Brain pericyte (primary cell): ENCODE measurements at regions not wholly inside any gene's neighbourhood (a gene's known extent, or its start where the extent isn't known, plus 50 kb on each side); places are given as distances from the start of the nearest gene placed in this dataset.
"Not testable (repeated sequence)": the region's sequence is repeated elsewhere in the genome, so short reads cannot be mapped to it uniquely, and the experiment has no call there.

Experiments
- DNase-seq: peaks from one replicate; pipeline ENCODE4 v3.0.0-alpha.2; 2012; ENCODE audit warnings: low read depth, low spot score

DNA sequence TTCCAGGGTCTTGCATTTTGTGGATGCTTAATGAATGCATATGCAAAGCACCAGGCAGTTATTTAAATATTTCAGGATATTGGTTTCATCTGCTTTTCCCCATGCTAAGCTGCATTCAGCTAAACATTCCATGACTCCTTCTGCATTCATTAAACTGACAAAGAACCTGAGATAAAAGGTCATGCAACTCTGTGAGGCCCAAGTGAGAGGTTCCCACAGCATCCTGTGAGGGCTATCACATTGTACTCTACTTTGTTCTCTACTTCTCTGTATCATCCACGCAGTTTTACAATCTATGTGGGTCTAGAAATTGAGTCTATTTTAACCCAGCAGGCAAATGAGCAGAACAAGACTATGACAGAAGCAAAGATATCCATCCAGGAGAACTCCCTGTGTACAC, 86.4 kb upstream of the PRSS16 start:
- no peak for DNase-seq

DNA sequence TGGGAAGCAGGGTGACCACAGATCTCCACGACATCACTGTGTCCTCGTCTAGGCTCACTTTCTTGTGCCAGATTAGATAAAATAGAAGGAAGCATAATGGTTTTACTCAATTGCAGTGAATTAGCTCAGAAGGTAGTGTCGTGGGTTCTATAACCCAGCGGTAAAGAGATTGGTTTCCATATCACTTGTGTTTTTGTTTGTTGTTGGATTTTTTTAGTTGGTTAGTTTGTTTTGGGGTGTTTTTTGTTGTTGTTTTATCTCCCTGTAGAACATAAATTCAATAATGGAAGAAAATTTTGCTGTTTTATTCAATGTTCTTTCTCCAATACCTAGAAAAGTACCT, 85.9 kb upstream of the PRSS16 start:
- DNase-seq = no peak

DNA sequence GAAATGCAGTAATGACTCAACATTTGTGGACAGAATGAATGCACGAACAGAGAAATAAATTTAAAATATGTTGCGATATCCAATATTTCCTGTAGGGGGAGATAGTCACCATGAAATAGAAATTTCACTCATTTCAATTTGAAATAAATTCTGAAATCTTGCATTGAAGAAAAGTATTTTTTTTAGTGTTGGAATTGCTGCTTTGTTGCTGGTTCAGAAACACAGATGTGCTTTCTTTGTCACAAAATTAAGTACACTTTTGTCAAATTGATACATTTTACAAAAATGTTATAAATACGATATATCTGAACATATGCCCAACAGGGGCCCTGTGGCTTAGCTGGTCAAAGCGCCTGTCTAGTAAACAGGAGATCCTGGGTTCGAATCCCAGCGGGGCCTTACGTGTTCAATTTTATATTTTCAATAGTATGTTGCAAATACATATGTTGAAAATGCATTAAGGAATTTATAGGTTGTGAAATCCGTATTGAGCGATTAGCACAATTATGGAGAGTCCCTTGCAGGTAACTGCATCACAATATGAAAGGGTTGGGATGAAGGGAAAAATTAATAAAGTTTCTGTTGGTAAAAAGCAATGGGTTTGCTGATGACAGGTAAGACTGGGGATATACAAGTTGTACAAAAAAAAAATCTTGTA, 85.4 kb upstream of the PRSS16 start:
- DNase-seq = no peak

DNA sequence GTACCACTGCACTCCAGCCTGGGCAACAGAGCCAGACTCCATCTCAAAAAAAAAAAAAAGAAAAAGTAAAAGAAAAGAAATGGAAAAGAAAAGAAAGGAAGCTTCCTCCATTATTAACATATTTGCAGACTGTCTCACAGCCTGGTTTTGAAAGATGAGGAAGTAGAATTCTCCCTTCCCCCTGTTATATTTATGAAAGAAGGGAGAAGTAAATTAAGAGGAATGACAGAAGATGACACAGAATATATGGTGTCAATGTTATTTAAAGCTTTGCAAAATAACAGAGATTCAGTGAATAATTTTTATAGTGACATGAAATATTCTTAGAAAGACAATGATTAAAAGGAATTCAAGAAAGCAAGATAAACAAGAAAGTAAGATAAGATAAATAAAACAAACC, 83.7 kb upstream of the PRSS16 start:
- DNase-seq = no peak

GRCh38 chr6:27168108-27168507, 79.4 kb upstream of the PRSS16 start:
- DNase-seq = no peak

DNA sequence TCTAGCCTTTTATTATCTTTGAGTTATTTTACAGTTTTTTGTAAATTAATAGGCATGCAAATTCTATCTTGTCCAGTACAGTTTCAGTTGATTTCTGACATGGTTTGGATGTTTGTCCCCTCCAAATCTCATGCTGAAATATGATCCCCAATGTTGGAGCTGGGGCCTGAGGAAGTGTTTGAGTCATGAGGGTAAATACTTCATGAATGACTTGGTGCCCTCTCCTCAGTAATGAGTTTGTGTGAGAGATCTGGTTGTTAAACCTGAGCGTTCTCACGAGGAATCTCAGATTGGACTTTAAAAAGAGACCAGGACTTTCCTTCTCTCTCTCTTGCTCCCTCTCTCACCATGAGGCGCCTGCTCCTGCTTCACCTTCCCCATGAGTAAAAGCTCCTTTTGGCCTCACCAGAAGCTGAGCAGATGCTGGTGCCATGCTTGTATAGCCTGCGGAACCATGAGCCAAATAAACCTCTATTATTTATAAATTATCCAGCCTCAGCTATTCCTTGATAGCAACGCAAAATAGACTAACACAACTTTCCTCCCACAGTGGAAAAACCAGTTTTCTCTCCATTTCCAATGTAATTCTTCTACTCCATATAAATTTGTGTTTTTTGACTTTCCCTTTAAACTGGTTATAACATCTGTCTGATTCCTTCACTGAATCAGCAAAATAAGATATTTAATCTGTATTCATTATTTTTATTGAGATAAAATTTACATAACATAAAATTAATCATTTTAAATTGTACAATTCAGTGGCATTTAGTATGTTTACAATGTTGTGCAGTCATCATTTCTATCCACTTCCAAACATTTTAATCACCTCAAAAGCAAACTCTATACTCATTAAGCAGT, 78.7 kb upstream of the PRSS16 start:
- DNase-seq = no peak

- not testable (repeated sequence) for DNase-seq
These were observed 74.8 kb upstream of the PRSS16 start for GRCh38 chr6:27172524-27173231.

- DNase-seq = not testable (repeated sequence)
These were observed 74.3 kb upstream of the PRSS16 start for GRCh38 chr6:27173232-27173601.

GRCh38 chr6:27174958-27175357, 72.5 kb upstream of the PRSS16 start:
- no peak for DNase-seq

GRCh38 chr6:27176096-27176495, 71.4 kb upstream of the PRSS16 start:
- DNase-seq = no peak

DNA sequence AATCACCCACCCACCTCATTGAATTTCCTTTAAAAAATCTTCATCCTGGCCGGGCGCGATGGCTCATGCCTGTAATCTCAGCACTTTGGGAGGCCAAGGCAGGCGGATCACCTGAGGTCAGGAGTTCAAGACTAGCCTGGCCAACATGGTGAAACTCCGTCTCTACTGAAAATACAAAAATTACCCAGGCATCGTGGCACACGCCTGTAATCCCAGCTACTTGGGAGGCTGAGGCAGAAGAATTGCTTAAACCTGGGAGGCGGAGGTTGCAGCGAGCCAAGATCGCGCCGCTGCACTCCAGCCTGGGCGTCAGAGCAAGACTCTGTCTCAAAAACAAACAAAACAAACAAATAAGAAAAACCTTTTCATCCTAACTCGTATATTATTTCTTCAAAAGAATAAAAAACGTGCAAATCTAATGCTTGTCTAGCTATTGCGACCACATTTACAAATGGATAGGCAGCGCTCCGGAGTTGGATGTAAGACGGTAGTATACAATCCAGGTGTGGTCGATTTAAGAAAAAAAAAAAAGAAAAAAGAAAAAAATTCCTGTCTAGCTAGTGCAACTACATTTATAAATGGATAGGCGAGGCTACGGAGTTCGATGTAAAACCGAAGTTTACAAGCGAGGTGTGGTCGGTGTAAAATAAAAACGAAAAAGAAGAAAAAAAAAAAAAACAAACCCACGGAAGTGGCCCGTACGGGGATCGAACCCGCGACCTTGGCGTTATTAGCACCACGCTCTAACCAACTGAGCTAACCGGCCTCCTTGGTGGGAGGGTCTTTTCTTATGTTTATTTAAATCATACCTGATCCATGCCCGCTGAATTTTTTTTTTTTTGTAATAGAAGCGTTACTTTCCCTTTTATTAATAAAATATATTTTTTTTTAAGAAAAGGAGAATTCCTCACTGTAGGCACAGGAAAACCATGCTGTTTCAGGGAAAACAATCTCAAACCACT, 70.7 kb upstream of the PRSS16 start:
- peak; percentile 22 for DNase-seq

DNA sequence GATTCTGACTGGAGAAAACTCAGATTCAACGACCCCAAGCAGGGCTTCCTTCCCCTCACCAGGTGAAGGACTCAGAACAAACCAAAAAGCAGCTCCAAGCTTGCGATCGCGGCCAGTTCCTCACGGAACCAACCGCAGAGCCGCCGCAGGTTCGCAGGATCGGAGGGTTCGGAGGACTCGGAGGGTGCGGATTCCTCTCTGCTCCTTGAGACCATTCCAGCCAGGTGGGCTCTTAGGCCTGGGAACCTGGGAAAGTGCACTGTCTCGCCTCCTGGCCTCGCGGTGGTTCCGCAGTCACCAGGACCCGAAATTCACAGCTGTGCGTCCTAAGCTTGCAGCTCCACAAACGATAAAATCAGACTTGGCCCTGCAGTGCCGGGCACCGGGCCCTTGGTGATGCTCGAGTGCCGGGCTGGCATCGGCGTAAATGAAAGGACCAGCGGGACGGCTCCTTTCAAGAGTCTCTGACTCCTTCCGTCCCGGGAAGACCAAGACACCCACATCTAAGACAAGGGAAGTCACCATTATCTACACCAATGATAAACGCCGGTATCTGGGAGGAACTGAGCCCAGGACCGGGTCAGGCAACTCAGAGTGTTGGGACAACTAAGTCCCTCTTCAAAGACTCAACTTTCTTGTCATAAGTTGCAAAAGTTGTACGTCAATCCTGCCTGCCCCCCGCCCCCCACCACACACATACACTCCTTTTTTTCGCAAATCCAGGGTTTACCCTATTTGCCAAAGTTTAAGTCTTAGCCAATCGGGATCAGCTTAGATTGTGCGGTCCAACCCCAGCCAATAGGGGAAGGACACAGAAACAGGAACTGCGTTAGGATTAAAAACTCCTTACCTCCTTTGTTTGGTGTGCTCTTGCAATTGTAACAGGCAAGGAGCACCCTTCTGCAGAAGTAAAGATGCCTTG, 69.8 kb upstream of the PRSS16 start:
- peak; percentile 80 for DNase-seq

DNA sequence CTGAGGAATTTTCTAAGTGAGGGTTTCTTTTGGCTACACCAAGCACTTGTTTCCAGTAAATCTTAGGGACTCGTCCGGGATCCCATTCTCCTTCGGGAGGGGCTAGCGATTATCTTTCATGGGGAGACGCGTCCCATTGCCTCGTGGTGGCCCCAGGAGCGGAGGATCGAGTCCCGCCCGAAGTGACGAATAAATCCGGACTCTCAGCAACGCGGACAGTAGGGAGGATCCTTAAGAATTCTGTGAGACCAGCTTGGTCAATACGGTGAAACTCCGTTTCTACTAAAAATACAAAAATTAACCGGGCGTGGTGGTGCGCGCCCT, 69.1 kb upstream of the PRSS16 start:
- no peak for DNase-seq

DNA sequence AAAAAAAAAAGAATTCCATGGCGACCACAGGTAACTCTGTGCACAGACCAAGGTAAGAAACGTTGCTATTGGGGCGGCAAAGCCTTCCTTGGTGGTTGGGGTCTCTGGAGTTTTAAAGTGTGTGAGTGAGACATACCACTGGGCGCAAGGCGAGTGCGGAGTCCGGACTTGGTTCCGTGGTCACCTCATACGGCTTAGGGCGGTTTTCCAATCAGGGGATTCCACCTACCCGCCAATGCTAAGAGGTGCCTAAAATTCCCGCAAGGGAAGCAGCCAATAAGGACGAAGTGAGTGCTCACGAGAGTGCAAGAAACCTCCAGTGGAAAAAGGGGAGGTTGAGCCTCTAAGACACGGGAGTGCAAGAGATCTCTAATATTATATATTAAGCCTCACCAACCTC, 68.6 kb upstream of the PRSS16 start:
- DNase-seq = no peak

DNA sequence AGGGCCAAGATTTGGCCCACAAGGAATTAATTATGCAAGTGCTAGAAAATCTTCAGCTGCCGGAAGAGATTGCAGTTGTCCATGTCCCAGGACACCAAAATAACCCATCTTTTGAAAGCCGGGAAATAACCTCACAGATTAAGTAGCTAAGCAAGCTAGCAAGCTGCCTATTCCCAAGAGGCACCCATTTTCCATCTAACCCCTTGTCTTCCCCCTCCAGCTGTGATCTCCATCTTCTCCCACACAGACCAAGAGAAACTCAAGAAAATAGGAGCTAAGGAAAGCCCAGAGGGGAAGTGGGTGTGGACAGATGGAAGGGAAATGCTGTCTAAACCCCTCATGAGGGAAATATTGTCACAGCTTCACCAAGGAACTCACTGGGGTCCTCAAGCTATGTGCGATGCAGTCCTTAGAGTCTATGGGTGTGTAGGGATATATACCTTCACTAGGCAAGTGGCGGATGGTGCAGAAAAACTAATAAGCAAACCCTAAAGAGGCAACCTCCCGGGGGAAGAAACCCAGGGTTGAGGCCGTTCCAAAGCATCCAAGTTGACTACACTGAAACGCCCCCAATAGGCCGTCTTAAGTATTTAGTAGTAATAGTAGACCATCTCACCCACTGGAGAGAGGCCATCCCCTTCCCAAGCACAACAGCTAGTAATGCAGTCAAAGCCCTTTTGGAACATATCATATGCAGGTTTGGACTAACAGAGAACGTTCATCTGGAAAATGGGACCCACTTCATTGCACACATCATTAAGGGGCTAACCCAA, 64.3 kb upstream of the PRSS16 start:
- no peak for DNase-seq

DNA sequence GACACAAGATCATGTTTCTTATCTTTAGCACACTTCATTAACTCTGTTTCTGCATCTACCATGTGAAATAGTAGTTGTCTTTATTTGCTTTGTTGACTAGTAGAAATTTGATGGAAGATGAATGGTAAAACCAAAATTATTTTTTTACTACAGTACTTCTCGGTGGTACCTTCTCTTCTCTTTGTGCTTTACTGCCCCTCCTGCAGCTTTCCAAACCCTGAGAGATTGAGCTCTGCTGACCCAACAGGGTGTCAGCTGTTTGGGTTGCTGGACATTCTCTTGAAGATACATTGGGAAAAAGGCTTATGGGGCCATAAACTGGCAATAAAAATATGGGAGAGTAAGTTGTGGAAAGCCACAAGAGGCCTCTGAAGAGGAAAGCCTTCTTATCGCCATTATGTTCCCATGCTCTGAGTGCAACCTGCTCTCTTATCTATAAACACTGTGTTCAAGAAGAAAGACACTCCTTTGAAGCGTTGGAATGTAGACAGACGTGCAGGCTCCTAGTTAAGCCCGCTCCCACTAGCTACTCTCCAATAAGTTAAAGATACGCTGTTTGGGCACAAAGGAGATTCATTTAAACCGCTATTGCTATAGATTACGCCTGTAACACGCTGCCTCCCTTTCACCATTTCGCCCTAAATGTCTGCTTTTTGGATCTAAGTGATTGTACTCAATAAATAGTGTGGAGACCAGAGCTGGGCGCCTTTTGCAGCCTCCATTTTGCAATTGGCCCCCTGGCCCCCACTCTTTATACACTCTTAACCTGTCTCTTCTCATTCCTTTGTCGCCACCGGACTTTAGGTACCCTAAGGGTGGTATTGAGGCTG, 60.1 kb upstream of the PRSS16 start:
- DNase-seq = no peak

DNA sequence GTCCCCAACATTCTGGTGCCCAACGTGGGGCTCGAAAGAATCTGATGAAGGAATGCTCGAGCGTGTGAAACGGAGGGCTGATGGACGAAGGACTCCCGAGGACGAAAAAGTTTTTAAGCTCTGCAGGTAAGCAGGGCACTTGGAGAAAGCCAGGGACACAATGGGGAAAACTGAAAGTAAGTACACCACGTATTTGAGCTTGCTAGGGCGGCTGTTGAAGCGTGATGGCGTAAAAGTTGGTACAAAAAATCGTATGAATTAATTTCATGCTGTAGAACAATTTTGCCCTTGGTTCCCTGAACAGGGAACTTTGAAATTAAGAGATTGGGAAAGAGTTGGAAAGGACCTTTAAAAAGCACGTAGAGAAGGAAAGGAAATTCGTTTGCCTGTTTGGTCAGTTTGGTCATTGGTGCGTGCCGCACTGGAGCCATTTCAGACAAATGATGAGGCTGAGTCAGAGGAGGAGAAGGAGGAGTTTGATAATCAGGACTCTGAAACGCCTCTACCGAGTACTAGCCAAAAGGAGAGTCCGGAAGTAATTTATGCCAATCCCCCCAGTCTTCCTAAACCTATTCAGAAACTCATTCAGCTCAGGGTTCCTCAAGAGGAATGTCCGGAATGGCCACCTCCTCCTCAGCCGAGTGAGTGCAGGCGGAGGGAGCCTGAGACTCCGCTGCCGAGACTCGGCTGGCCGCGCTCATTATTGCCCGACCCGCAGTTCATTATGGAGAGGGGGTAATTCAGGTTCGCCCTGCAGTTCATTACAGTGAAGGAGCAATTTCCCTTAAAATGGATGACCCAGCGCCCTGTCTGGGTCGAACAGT, 59.2 kb upstream of the PRSS16 start:
- peak; percentile 15 for DNase-seq

DNA sequence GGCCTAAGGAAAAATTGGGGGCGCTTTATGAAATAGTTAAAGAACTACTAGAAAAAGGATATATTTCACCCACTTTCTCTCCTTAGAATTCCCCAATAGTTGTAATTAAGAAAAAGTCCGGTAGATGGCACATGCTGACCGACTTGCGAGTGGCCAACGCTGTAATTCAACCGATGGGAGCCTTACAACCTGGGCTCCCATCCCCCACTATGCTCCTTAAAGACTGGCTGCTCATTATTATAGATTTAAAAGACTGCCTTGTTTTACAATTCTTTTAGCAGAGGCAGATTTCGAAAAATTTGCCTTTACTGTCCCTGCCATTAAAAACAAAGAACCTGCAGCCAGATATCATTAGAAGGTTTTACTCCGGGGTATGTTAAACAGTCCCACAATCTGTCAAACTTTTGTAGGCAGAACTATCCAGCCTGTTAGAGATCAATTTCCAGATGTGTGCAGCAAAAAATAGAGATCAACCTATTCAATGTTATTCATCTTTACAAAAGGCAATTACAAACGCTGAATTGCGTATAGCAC, 58.5 kb upstream of the PRSS16 start:
- peak; percentile 30 for DNase-seq
